IMR-90 (cell line): ENCODE measurements at regions not wholly inside any gene's neighbourhood (a gene's known extent, or its start where the extent isn't known, plus 50 kb on each side); places are given as distances from the start of the nearest gene placed in this dataset.

ENCODE experiments used
- ATAC-seq: fragments of 200-7000 bp; cut with Tn5 transposase; 2 replicates; pipeline ENCODE4 v1.9.1; 2020; ENCODE audit warnings: low read depth, mild to moderate bottlenecking, moderate library complexity
- BruUV-seq: library from RNA; stranded (reverse); fragments of 400-500 nt; replicated peaks from 2 replicates; lab custom pipeline; 2021; lab: Mats Ljungman, UMichigan
- CTCF ChIA-PET: fragments of 300-600 bp; formaldehyde crosslinking; extraction: SDS; loops from one replicate; lab custom pipeline; 2021; ENCODE audit warnings: antibody characterized with exemption; lab: Yijun Ruan, JAX
- POLR2A ChIA-PET: fragments of 300-600 bp; sonication (Branson Sonifier 250); formaldehyde crosslinking; loops from one replicate; lab custom pipeline; 2022; ENCODE audit warnings: antibody characterized with exemption; ENCODE audit not compliant: unreplicated experiment; lab: Charles Lee
- DNase-seq: peaks from one replicate; pipeline ENCODE4 v3.0.0; 2013
- H2AFZ ChIP-seq: replicated peaks from 2 replicates; pipeline ENCODE3; 2013; ENCODE audit warnings: low read length, mild to moderate bottlenecking; ENCODE audit not compliant: poor library complexity
- H2AK5ac ChIP-seq: 2 replicates; pipeline ENCODE4 v1.6.1; 2013; ENCODE audit warnings: low read depth, low read length, inconsistent platforms
- H2AK9ac ChIP-seq: replicated peaks from 2 replicates; pipeline ENCODE3; 2013; ENCODE audit warnings: mild to moderate bottlenecking, low read depth, low read length, moderate library complexity; ENCODE audit not compliant: poor library complexity
- H2BK120ac ChIP-seq: 2 replicates; pipeline ENCODE4 v1.6.1; 2013; ENCODE audit warnings: low read depth, low read length, inconsistent platforms
- H2BK15ac ChIP-seq: 3 replicates; pipeline ENCODE4 v1.6.1; 2013; ENCODE audit warnings: low read depth, low read length, inconsistent platforms
- H2BK20ac ChIP-seq: 2 replicates; pipeline ENCODE4 v1.6.1; 2013; ENCODE audit warnings: low read depth, mild to moderate bottlenecking, inconsistent platforms, low read length, moderate library complexity
- H2BK5ac ChIP-seq: 2 replicates; pipeline ENCODE4 v1.6.1; 2013; ENCODE audit warnings: mild to moderate bottlenecking, low read depth, low read length, inconsistent platforms; ENCODE audit not compliant: poor library complexity, severe bottlenecking
- H3K14ac ChIP-seq: replicated peaks from 2 replicates; pipeline ENCODE4 v1.6.1; 2013; ENCODE audit warnings: low read depth, low read length, inconsistent platforms
- H3K18ac ChIP-seq: 2 replicates; pipeline ENCODE4 v1.6.1; 2013; ENCODE audit warnings: low read depth, low read length, control low read depth
- H3K23ac ChIP-seq: 2 replicates; pipeline ENCODE4 v1.6.1; 2013; ENCODE audit warnings: low read depth, low read length, inconsistent platforms
- H3K27ac ChIP-seq: 2 replicates; pipeline ENCODE4 v1.5.1; 2013; ENCODE audit warnings: mild to moderate bottlenecking, control low read depth, low read length; ENCODE audit not compliant: insufficient read depth
- H3K27me3 ChIP-seq: 2 replicates; pipeline ENCODE4 v1.6.1; 2013; ENCODE audit warnings: low read length; ENCODE audit not compliant: control insufficient read depth, insufficient read depth
- H3K36me3 ChIP-seq: 2 replicates; pipeline ENCODE4 v1.6.1; 2013; ENCODE audit warnings: low read length, mixed read lengths; ENCODE audit not compliant: control insufficient read depth, insufficient read depth
- H3K4ac ChIP-seq: 2 replicates; pipeline ENCODE4 v1.6.1; 2013; ENCODE audit warnings: low read depth, low read length, inconsistent platforms
- H3K4me1 ChIP-seq: 2 replicates; pipeline ENCODE4 v1.6.1; 2013; ENCODE audit warnings: low read length, mixed read lengths; ENCODE audit not compliant: control insufficient read depth, insufficient read depth
- H3K4me2 ChIP-seq: 2 replicates; pipeline ENCODE4 v1.6.1; 2013; ENCODE audit warnings: low read depth, mild to moderate bottlenecking, control low read depth, low read length, moderate library complexity
- H3K4me3 ChIP-seq: 2 replicates; pipeline ENCODE4 v1.5.1; 2013; ENCODE audit warnings: low read depth, mild to moderate bottlenecking, control low read depth, low read length, moderate library complexity; ENCODE audit not compliant: insufficient read depth
- H3K56ac ChIP-seq: 2 replicates; pipeline ENCODE4 v1.6.1; 2013; ENCODE audit warnings: low read length, inconsistent platforms; ENCODE audit not compliant: insufficient read depth; ENCODE audit errors: extremely low read depth
- H3K79me1 ChIP-seq, 2 experiments: 2 replicates each; pipeline ENCODE4 v1.6.1; 2013; ENCODE audit warnings: low read length in 2 of 2, inconsistent platforms in 1 of 2, low read depth in 1 of 2
- H3K9ac ChIP-seq: 2 replicates; pipeline ENCODE4 v1.6.1; 2013; ENCODE audit warnings: low read depth, low read length, control low read depth
- H3K9me1 ChIP-seq: 2 replicates; pipeline ENCODE4 v1.6.1; 2013; ENCODE audit warnings: low read length, inconsistent platforms; ENCODE audit not compliant: insufficient read depth
- H3K9me3 ChIP-seq: 2 replicates; pipeline ENCODE4 v1.6.1; 2013; ENCODE audit warnings: low read length; ENCODE audit not compliant: control insufficient read depth, insufficient read depth
- H4K20me1 ChIP-seq: 2 replicates; pipeline ENCODE4 v1.6.1; 2013; ENCODE audit warnings: low read length, inconsistent platforms; ENCODE audit not compliant: insufficient read depth
- H4K5ac ChIP-seq: 2 replicates; pipeline ENCODE4 v1.6.1; 2013; ENCODE audit warnings: mild to moderate bottlenecking, low read depth, low read length, control low read depth
- H4K8ac ChIP-seq, 2 experiments: 2 replicates each; pipeline ENCODE4 v1.6.1; 2013; ENCODE audit warnings: low read depth in 2 of 2, low read length in 2 of 2, control low read depth in 1 of 2, inconsistent platforms in 1 of 2
- H4K91ac ChIP-seq: 2 replicates; pipeline ENCODE4 v1.6.1; 2013; ENCODE audit warnings: low read depth, low read length, inconsistent platforms; ENCODE audit not compliant: insufficient read depth
- BHLHE40 ChIP-seq: fragments of 150-350 bp; IDR thresholded peaks from 2 replicates; pipeline ENCODE4 v1.6.1; 2016; ENCODE audit warnings: mild to moderate bottlenecking, low read depth, low read length
- CEBPB ChIP-seq: IDR thresholded peaks from 2 replicates; pipeline ENCODE4 v1.6.1; 2012; ENCODE audit warnings: low read depth, low read length, improper control_type of control experiment
- CHD1 ChIP-seq: IDR thresholded peaks from 2 replicates; pipeline ENCODE4 v1.6.1; 2012; ENCODE audit warnings: low read depth, low read length, improper control_type of control experiment
- CTCF ChIP-seq: conservative IDR thresholded peaks from 2 replicates; pipeline ENCODE4 v1.5.1; 2012; ENCODE audit warnings: mild to moderate bottlenecking, low read depth, low read length, improper control_type of control experiment
- ELK1 ChIP-seq: fragments of 150-350 bp; IDR thresholded peaks from 2 replicates; pipeline ENCODE4 v1.6.1; 2016; ENCODE audit warnings: low read depth, mild to moderate bottlenecking, low read length, moderate library complexity, borderline replicate concordance
- FOS ChIP-seq: fragments of 150-350 bp; IDR thresholded peaks from 2 replicates; pipeline ENCODE4 v1.6.1; 2016; ENCODE audit warnings: low read depth, low read length
- MAFK ChIP-seq: IDR thresholded peaks from 2 replicates; pipeline ENCODE4 v1.6.1; 2012; ENCODE audit warnings: low read depth, low read length, improper control_type of control experiment
- MAZ ChIP-seq: IDR thresholded peaks from 2 replicates; pipeline ENCODE4 v1.6.1; 2012; ENCODE audit warnings: low read depth, mild to moderate bottlenecking, low read length, improper control_type of control experiment, moderate library complexity, borderline replicate concordance
- MXI1 ChIP-seq: IDR thresholded peaks from 2 replicates; pipeline ENCODE4 v1.6.1; 2012; ENCODE audit warnings: low read depth, mild to moderate bottlenecking, low read length, moderate library complexity, borderline replicate concordance
- NFE2L2 ChIP-seq: fragments of 150-350 bp; IDR thresholded peaks from 2 replicates; pipeline ENCODE4 v1.6.1; 2016; ENCODE audit warnings: low read depth, mild to moderate bottlenecking, low read length
- POLR2A ChIP-seq: IDR thresholded peaks from 2 replicates; pipeline ENCODE4 v1.6.1; 2012; ENCODE audit warnings: mild to moderate bottlenecking, low read depth, low read length
- RAD21 ChIP-seq: IDR thresholded peaks from 2 replicates; pipeline ENCODE4 v1.6.1; 2012; ENCODE audit warnings: low read length, improper control_type of control experiment
- RCOR1 ChIP-seq: IDR thresholded peaks from 2 replicates; pipeline ENCODE4 v1.6.1; 2012; ENCODE audit warnings: mild to moderate bottlenecking, low read length, improper control_type of control experiment; ENCODE audit not compliant: insufficient replicate concordance
- RFX5 ChIP-seq: IDR thresholded peaks from 2 replicates; pipeline ENCODE4 v1.8.0; 2012; ENCODE audit warnings: low read depth, mild to moderate bottlenecking, low read length, moderate library complexity
- SMC3 ChIP-seq: fragments of 150-350 bp; IDR thresholded peaks from 2 replicates; pipeline ENCODE4 v1.6.1; 2016; ENCODE audit warnings: low read depth, mild to moderate bottlenecking, antibody characterized with exemption, low read length, moderate library complexity
- USF2 ChIP-seq: fragments of 150-350 bp; IDR thresholded peaks from 2 replicates; pipeline ENCODE4 v1.6.1; 2017; ENCODE audit warnings: mild to moderate bottlenecking, antibody characterized with exemption, low read length, low read depth
- WGBS, 2 experiments: methylation state at CpG; one replicate each; pipeline versions ENCODE4 v1.1.5 to v1.1.7; 2013; ENCODE audit warnings: missing lambda C conversion rate in 2 of 2; ENCODE audit not compliant: insufficient read length in 1 of 2; ENCODE audit errors: extremely low coverage in 2 of 2; 5-methylcytosine and 5-hydroxymethylcytosine counted together
- dilution Hi-C: fragments of 300-500 bp; cut with HindIII; formaldehyde crosslinking; loops from one replicate; pipeline ENCODE4 v1.14.3; 2018; ENCODE audit warnings: low sequenced_read_pairs; ENCODE audit not compliant: unreplicated experiment
- in situ Hi-C: fragments of 300-500 bp; cut with MboI; formaldehyde crosslinking; loops from 3 replicates; pipeline ENCODE4 v1.14.3; 2019; ENCODE audit warnings: low sequenced_read_pairs, inconsistent platforms, mixed read lengths
- intact Hi-C: fragments of 100-400 bp; cut with micrococcal nuclease; formaldehyde crosslinking; loops from 2 replicates; pipeline ENCODE4 v1.10.0; 2022

- Histone ChIP-seq H2BK5ac (no peak overlapping the region), H4K5ac (no peak overlapping the region), H3K56ac (no peak overlapping the region), H3K4me1 (no peaks in the 10 kb centered on the region), H3K9me3 (peaks cover 4% of the 10 kb centered on the region; the same call in 1 of the 2 replicates), H3K27ac (no peak overlapping the region), H3K9me1 (no peaks in the 10 kb centered on the region), H4K8ac (no peak overlapping the region), H3K9ac (no peak overlapping the region), H2BK120ac (no peak overlapping the region), H2AK9ac (no peak overlapping the region), H4K91ac (no peak overlapping the region), H3K23ac (no peak overlapping the region), H2AFZ (no peak overlapping the region), H3K18ac (no peak overlapping the region), H3K27me3 (peaks cover 5% of the 10 kb centered on the region), H2BK20ac (no peak overlapping the region), H3K36me3 (no peaks in the 10 kb centered on the region), H3K4ac (no peak overlapping the region), H3K4me2 (no peak overlapping the region), H3K14ac (no peak overlapping the region), H2AK5ac (no peak overlapping the region), H3K79me1 (no peaks in the 10 kb centered on the region), H2BK15ac (no peak overlapping the region), H3K4me3 (no peak overlapping the region), H4K20me1 (no peaks in the 10 kb centered on the region)
- no peak for DNase-seq
- no CpG with 5 or more reads among the region's 5 CpGs for WGBS, 2 experiments
- ChIA-PET POLR2A (no interaction called here), CTCF (no interaction called here)
- TF ChIP-seq MXI1, result no peak
- TF ChIP-seq POLR2A, result no peak
- TF ChIP-seq RAD21, result no peak
- no peak for TF ChIP-seq RCOR1
- no peak for TF ChIP-seq RFX5
- no peak for TF ChIP-seq FOS
- no peak for TF ChIP-seq USF2
- TF ChIP-seq BHLHE40, result no peak
- TF ChIP-seq MAFK, result no peak
- TF ChIP-seq CEBPB, result no peak
- TF ChIP-seq MAZ, result no peak
- TF ChIP-seq SMC3, result no peak
- no peak for TF ChIP-seq ELK1
- no peak for TF ChIP-seq CHD1
- TF ChIP-seq NFE2L2, result no peak
- no peak for TF ChIP-seq CTCF
- in situ Hi-C loops, result no loop called here
- dilution Hi-C loops, result no loop called here
- intact Hi-C loops, result no loop called here
- BruUV-seq, result no TSS peak
- no peak for ATAC-seq
Measured at GRCh38 chr5:154644745-154645411, 110.3 kb upstream of the LARP1 start.
